SK-N-SH (cell line): ENCODE measurements at regions not wholly inside any gene's neighbourhood (a gene's known extent, or its start where the extent isn't known, plus 50 kb on each side); places are given as distances from the start of the nearest gene placed in this dataset.

ENCODE experiments used
- CTCF ChIA-PET: fragments of 300-600, 350-600 bp; formaldehyde crosslinking; extraction: SDS; loops from one replicate; lab custom pipeline; 2021; lab: Yijun Ruan, JAX
- POLR2A ChIA-PET: fragments of 350-600 bp; sonication (Branson Sonifier 250); formaldehyde crosslinking; extraction: SDS; loops from one replicate; lab custom pipeline; 2020; ENCODE audit warnings: antibody characterized with exemption, inconsistent platforms; lab: Yijun Ruan, JAX
- DNase-seq: peaks from one replicate; pipeline ENCODE4 v3.0.0; 2012
- H2AFZ ChIP-seq: fragments of 200-600 bp; sonication (generic); 2 replicates; pipeline ENCODE4 v1.8.1; 2016; ENCODE audit warnings: antibody characterized with exemption, mild to moderate bottlenecking, low read depth
- H3F3A ChIP-seq: fragments of 200-600 bp; sonication (generic); replicated peaks from 2 replicates; pipeline ENCODE3; 2016; ENCODE audit warnings: antibody characterized with exemption, mild to moderate bottlenecking; ENCODE audit not compliant: insufficient read depth
- H3K27ac ChIP-seq, 2 experiments: fragments of 200-500 bp in 1 of 2; fragments of 200-600 bp in 1 of 2; sonication (Bioruptor generic) in 1 of 2; sonication (generic), shearing (Covaris generic) in 1 of 2; 2 replicates each; pipeline versions ENCODE4 v1.5.1 to v1.6.1; 2014 to 2016; ENCODE audit warnings: low read depth in 2 of 2, inconsistent platforms in 1 of 2, low read length in 1 of 2, mild to moderate bottlenecking in 1 of 2, mixed read lengths in 1 of 2
- H3K27me3 ChIP-seq: fragments of 200-600 bp; sonication (generic), shearing (Covaris generic); 2 replicates; pipeline ENCODE4 v1.6.1; 2016; ENCODE audit warnings: mixed run types; ENCODE audit not compliant: insufficient read depth
- H3K36me3 ChIP-seq, 2 experiments: fragments of 200-500 bp in 1 of 2; fragments of 200-600 bp in 1 of 2; sonication (Bioruptor generic) in 1 of 2; sonication (generic) in 1 of 2; replicated peaks in 1 of 2; 2 replicates each; pipeline versions ENCODE3 to v1.5.1; 2014 to 2016; ENCODE audit warnings: low read length in 1 of 2, mild to moderate bottlenecking in 1 of 2; ENCODE audit not compliant: insufficient read depth in 2 of 2, control insufficient read depth in 1 of 2
- H3K4me1 ChIP-seq, 2 experiments: fragments of 200-500 bp in 1 of 2; fragments of 200-600 bp in 1 of 2; sonication (Bioruptor generic) in 1 of 2; sonication (generic), shearing (Covaris generic) in 1 of 2; 2 replicates each; pipeline versions ENCODE4 v1.5.1 to v1.6.1; 2014 to 2016; ENCODE audit warnings: low read depth in 1 of 2, low read length in 1 of 2, mixed run types in 1 of 2; ENCODE audit not compliant: insufficient read depth in 2 of 2, control insufficient read depth in 1 of 2
- H3K4me2 ChIP-seq: fragments of 200-600 bp; sonication (generic), shearing (Covaris generic); 2 replicates; pipeline ENCODE4 v1.6.1; 2017; ENCODE audit warnings: mixed run types
- H3K4me3 ChIP-seq, 2 experiments: fragments of 200-500 bp in 1 of 2; fragments of 200-600 bp in 1 of 2; sonication (Bioruptor generic) in 1 of 2; sonication (generic), shearing (Covaris generic) in 1 of 2; 2 replicates each; pipeline versions ENCODE4 v1.5.1 to v1.8.1; 2014 to 2016; ENCODE audit warnings: low read depth in 2 of 2, inconsistent platforms in 1 of 2, low read length in 1 of 2, mild to moderate bottlenecking in 1 of 2, mixed read lengths in 1 of 2, moderate library complexity in 1 of 2
- H3K79me2 ChIP-seq: fragments of 200-600 bp; sonication (generic); 2 replicates; pipeline ENCODE4 v1.8.1; 2017; ENCODE audit warnings: mild to moderate bottlenecking; ENCODE audit not compliant: insufficient read depth
- H3K9ac ChIP-seq: fragments of 200-600 bp; sonication (generic); 2 replicates; pipeline ENCODE4 v1.6.1; 2017; ENCODE audit warnings: mixed run types
- H3K9me2 ChIP-seq: fragments of 200-600 bp; sonication (generic); 2 replicates; pipeline ENCODE4 v1.6.1; 2017; ENCODE audit warnings: mixed run types
- H3K9me3 ChIP-seq: fragments of 200-600 bp; sonication (generic); 2 replicates; pipeline ENCODE4 v1.6.1; 2017; ENCODE audit warnings: mixed run types, mild to moderate bottlenecking, moderate library complexity
- H4K20me1 ChIP-seq: fragments of 200-600 bp; sonication (generic); 2 replicates; pipeline ENCODE4 v1.6.1; 2017; ENCODE audit warnings: mild to moderate bottlenecking, mixed run types; ENCODE audit not compliant: insufficient read depth
- CHD2 ChIP-seq: fragments of 150-350 bp; IDR thresholded peaks from 2 replicates; pipeline ENCODE4 v1.6.1; 2018; ENCODE audit warnings: low read length; ENCODE audit not compliant: partially characterized antibody
- EZH2phosphoT487 ChIP-seq: fragments of 200-600 bp; sonication (generic); IDR thresholded peaks from 2 replicates; pipeline ENCODE4 v1.6.1; 2017; ENCODE audit warnings: low read depth, mixed run types, mild to moderate bottlenecking, antibody characterized with exemption, moderate library complexity, borderline replicate concordance
- FOXJ3 ChIP-seq: sonication (generic); formaldehyde crosslinking; IDR thresholded peaks from 2 replicates; pipeline ENCODE4 v1.5.1; 2020; ENCODE audit warnings: mild to moderate bottlenecking, missing genetic modification reagents
- JUND ChIP-seq: IDR thresholded peaks from 2 replicates; pipeline ENCODE4 v1.4.0; 2012
- NFIC ChIP-seq: IDR thresholded peaks from 2 replicates; pipeline ENCODE4 v1.4.0; 2012; ENCODE audit warnings: borderline replicate concordance
- POLR2AphosphoS5 ChIP-seq: IDR thresholded peaks from 2 replicates; pipeline ENCODE4 v1.6.1; 2012; ENCODE audit warnings: low read depth, low read length
- RAD21 ChIP-seq: IDR thresholded peaks from 2 replicates; pipeline ENCODE4 v1.6.1; 2012; ENCODE audit warnings: mild to moderate bottlenecking, low read length
- RXRA ChIP-seq: IDR thresholded peaks from 2 replicates; pipeline ENCODE4 v1.4.0; 2012; ENCODE audit warnings: low read depth, mild to moderate bottlenecking, borderline replicate concordance
- SIN3A ChIP-seq: IDR thresholded peaks from 2 replicates; pipeline ENCODE4 v1.6.1; 2012; ENCODE audit warnings: low read depth, mild to moderate bottlenecking, low read length, moderate library complexity, borderline replicate concordance
- SMC3 ChIP-seq: IDR thresholded peaks from 2 replicates; pipeline ENCODE4 v1.6.1; 2012; ENCODE audit warnings: low read depth, low read length, improper control_type of control experiment
- TCF12 ChIP-seq: IDR thresholded peaks from 2 replicates; pipeline ENCODE4 v1.4.0; 2012
- YY1 ChIP-seq: IDR thresholded peaks from 2 replicates; pipeline ENCODE4 v1.4.0; 2012; ENCODE audit warnings: low read depth, mild to moderate bottlenecking
- WGBS: methylation state at CpG from one replicate; pipeline ENCODE4 v1.1.6; 2017; ENCODE audit warnings: low lambda C conversion rate; 5-methylcytosine and 5-hydroxymethylcytosine counted together
- TF ChIP-seq, protein P1 (sequence below): IDR thresholded peaks from 2 replicates; pipeline ENCODE4; 2012
- TF ChIP-seq, protein P2 (sequence below): IDR thresholded peaks from 2 replicates; pipeline ENCODE4 v1.4.0; 2012; ENCODE audit warnings: low read depth, borderline replicate concordance
- TF ChIP-seq, protein P3 (sequence below): IDR thresholded peaks from 2 replicates; pipeline ENCODE4 v1.6.1; 2012; ENCODE audit warnings: mild to moderate bottlenecking, low read depth, low read length, moderate library complexity

DNA sequence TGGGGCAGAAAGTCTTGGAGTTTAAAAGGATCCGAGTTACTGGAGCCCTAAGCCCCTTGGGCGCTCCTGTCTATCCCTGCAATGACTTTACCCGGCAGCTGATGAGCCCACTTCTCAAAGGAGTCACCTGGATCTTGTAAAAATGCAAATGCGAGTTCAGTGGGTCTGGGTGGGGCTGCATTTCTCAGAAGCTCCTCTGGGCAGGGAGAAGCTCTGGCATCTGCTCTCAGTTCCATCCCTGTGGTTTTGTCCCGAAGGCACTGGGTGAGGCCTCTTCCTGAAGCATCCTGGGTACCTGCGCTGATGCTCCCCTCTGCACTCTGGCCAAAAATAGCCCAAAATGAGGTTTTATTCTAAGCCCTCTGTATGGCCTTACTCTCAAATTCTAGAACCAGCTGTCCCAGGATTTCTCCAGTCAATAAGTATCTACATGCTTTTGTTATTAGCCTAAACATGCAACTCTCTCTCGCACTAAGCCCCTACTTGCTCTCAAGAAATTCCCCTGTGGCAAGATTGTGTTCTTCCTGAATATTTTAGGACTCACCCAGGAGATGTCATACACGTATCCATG lies 167.8 kb upstream of the APCDD1 start:
- no peak overlapping the region for H2AFZ ChIP-seq
- no peaks in the 10 kb centered on the region for H3K9me3 ChIP-seq
- no peak overlapping the region for H3K27ac ChIP-seq
- no peaks in the 10 kb centered on the region for H3K27me3 ChIP-seq
- no peak overlapping the region for H3K4me3 ChIP-seq
- 18% methylated on average over 8 of the region's 8 CpGs for WGBS
- H3K79me2 ChIP-seq: no peaks in the 10 kb centered on the region
- no peaks in the 10 kb centered on the region for H4K20me1 ChIP-seq
- no peak overlapping the region for H3K4me2 ChIP-seq
- H3K4me1 ChIP-seq: no peaks in the 10 kb centered on the region; a peak in 1 of 4 replicates
- H3K9me2 ChIP-seq: no peaks in the 10 kb centered on the region
- POLR2A ChIA-PET: no interaction called here
- H3K9ac ChIP-seq: no peak overlapping the region
- DNase-seq: no peak
- no peaks in the 10 kb centered on the region for H3F3A ChIP-seq
- no peaks in the 10 kb centered on the region for H3K36me3 ChIP-seq
- TF ChIP-seq RXRA: no peak
- no peak for TF ChIP-seq TCF12
- TF ChIP-seq, protein P1, sequence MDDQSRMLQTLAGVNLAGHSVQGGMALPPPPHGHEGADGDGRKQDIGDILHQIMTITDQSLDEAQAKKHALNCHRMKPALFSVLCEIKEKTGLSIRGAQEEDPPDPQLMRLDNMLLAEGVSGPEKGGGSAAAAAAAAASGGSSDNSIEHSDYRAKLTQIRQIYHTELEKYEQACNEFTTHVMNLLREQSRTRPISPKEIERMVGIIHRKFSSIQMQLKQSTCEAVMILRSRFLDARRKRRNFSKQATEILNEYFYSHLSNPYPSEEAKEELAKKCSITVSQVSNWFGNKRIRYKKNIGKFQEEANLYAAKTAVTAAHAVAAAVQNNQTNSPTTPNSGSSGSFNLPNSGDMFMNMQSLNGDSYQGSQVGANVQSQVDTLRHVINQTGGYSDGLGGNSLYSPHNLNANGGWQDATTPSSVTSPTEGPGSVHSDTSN: no peak
- TF ChIP-seq SMC3: no peak
- no peak for TF ChIP-seq NFIC
- no peak for TF ChIP-seq POLR2AphosphoS5
- TF ChIP-seq JUND: no peak
- no peak for TF ChIP-seq YY1
- TF ChIP-seq, protein P2, sequence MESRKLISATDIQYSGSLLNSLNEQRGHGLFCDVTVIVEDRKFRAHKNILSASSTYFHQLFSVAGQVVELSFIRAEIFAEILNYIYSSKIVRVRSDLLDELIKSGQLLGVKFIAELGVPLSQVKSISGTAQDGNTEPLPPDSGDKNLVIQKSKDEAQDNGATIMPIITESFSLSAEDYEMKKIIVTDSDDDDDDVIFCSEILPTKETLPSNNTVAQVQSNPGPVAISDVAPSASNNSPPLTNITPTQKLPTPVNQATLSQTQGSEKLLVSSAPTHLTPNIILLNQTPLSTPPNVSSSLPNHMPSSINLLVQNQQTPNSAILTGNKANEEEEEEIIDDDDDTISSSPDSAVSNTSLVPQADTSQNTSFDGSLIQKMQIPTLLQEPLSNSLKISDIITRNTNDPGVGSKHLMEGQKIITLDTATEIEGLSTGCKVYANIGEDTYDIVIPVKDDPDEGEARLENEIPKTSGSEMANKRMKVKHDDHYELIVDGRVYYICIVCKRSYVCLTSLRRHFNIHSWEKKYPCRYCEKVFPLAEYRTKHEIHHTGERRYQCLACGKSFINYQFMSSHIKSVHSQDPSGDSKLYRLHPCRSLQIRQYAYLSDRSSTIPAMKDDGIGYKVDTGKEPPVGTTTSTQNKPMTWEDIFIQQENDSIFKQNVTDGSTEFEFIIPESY: no peak
- no peak for TF ChIP-seq EZH2phosphoT487
- TF ChIP-seq CHD2: no peak
- TF ChIP-seq RAD21: no peak
- CTCF ChIA-PET: interaction anchor here (0.8 kb wide), 1 partner anchor 303 kb away, joined by 3 read pairs; no protein-coding TSS in a partner anchor

DNA sequence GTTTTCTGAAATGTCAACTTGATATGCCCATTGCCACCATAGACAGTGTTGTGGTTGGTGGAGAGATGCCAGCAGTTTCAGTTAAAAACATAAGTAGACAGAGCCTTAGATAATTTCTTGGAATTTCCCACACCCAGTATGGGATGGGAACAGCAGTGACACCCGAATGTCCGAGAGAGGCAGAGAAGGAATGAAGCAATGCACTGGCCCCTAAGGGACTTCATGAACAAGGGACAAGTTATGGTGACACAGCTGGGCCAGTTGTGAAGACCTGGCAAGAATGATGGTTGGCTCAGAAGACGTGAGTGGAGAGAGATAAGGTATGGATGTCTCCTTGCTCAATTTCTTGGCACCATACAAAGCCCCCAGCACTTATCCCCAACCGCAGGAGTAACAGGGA lies 165.2 kb upstream of the APCDD1 start:
- Histone ChIP-seq H3K9me2 (no peaks in the 10 kb centered on the region), H3K79me2 (no peaks in the 10 kb centered on the region), H3F3A (no peaks in the 10 kb centered on the region), H3K4me3 (no peak overlapping the region), H3K4me2 (no peak overlapping the region), H2AFZ (no peak overlapping the region), H3K9ac (no peak overlapping the region), H3K4me1 (no peaks in the 10 kb centered on the region; a peak in 1 of 4 replicates), H3K27ac (no peak overlapping the region), H3K9me3 (no peaks in the 10 kb centered on the region), H3K36me3 (no peaks in the 10 kb centered on the region), H4K20me1 (no peaks in the 10 kb centered on the region), H3K27me3 (no peaks in the 10 kb centered on the region)
- ChIA-PET POLR2A (no interaction called here), CTCF (no interaction called here)
- WGBS: 21% methylated on average over 4 of the region's 4 CpGs
- no peak for DNase-seq
- TF ChIP-seq, protein P3, sequence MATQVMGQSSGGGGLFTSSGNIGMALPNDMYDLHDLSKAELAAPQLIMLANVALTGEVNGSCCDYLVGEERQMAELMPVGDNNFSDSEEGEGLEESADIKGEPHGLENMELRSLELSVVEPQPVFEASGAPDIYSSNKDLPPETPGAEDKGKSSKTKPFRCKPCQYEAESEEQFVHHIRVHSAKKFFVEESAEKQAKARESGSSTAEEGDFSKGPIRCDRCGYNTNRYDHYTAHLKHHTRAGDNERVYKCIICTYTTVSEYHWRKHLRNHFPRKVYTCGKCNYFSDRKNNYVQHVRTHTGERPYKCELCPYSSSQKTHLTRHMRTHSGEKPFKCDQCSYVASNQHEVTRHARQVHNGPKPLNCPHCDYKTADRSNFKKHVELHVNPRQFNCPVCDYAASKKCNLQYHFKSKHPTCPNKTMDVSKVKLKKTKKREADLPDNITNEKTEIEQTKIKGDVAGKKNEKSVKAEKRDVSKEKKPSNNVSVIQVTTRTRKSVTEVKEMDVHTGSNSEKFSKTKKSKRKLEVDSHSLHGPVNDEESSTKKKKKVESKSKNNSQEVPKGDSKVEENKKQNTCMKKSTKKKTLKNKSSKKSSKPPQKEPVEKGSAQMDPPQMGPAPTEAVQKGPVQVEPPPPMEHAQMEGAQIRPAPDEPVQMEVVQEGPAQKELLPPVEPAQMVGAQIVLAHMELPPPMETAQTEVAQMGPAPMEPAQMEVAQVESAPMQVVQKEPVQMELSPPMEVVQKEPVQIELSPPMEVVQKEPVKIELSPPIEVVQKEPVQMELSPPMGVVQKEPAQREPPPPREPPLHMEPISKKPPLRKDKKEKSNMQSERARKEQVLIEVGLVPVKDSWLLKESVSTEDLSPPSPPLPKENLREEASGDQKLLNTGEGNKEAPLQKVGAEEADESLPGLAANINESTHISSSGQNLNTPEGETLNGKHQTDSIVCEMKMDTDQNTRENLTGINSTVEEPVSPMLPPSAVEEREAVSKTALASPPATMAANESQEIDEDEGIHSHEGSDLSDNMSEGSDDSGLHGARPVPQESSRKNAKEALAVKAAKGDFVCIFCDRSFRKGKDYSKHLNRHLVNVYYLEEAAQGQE: no peak
- no peak for TF ChIP-seq FOXJ3 (CRISPR knock-in tag)
- TF ChIP-seq SIN3A: no peak
